ENCODE measurements at regions not wholly inside any gene's neighbourhood (a gene's known extent, or its start where the extent isn't known, plus 50 kb on each side); places are given as distances from the start of the nearest gene placed in this dataset.

- no peak overlapping the region for H3K4me3 ChIP-seq (ENCODE audit: low read depth in 1 of 3, low read length in 3 of 3)
- H3K36me3 ChIP-seq (ENCODE audit: control insufficient read depth in 4 of 4, insufficient read depth in 3 of 4, low read depth in 1 of 4, low read length in 3 of 4) = no peaks in the 10 kb centered on the region
These were observed 202.2 kb upstream of the NLRP1 start for GRCh38 chr17:5786510-5786875.

GRCh38 chr17:5788266-5788900 is 204.1 kb upstream of the NLRP1 start:
- Histone ChIP-seq H3K9ac (ENCODE audit: low read depth in 1 of 2, low read length in 2 of 2) (no peak overlapping the region), H3K27ac (ENCODE audit: low read depth in 1 of 2, low read length in 2 of 2) (no peak overlapping the region), H3K9me3 (ENCODE audit: control insufficient read depth in 4 of 4, low read length in 3 of 4) (peaks cover 3 to 7% (median 5%) of the 10 kb centered on the region in 4 donors), H3K4me1 (ENCODE audit: control insufficient read depth in 4 of 4, insufficient read depth in 4 of 4, low read length in 3 of 4) (no peaks in the 10 kb centered on the region), H3K36me3 (ENCODE audit: control insufficient read depth in 4 of 4, insufficient read depth in 3 of 4, low read depth in 1 of 4, low read length in 3 of 4) (no peaks in the 10 kb centered on the region), H3K4me3 (ENCODE audit: low read depth in 1 of 3, low read length in 3 of 3) (no peak overlapping the region), H3K27me3 (ENCODE audit: control insufficient read depth in 4 of 4, insufficient read depth in 4 of 4, low read length in 3 of 4) (no peaks in the 10 kb centered on the region)
- TF ChIP-seq HNF4G (IDR thresholded peaks at IDR 0.05) (no peak), ATF3 (IDR thresholded peaks at IDR 0.05) (no peak), FOXA2 (IDR thresholded peaks at IDR 0.05) (no peak), ZBTB33 (IDR thresholded peaks at IDR 0.05) (no peak), GABPA (IDR thresholded peaks at IDR 0.05 in 1 of 2, conservative IDR thresholded peaks at IDR 0.05 in 1 of 2) (no peak), REST (IDR thresholded peaks at IDR 0.05) (no peak), EGR1 (IDR thresholded peaks at IDR 0.05; ENCODE audit: low read depth in 2 of 2) (no peak), SP1 (IDR thresholded peaks at IDR 0.05) (no peak), MAX (IDR thresholded peaks at IDR 0.05) (no peak)
- WGBS = 91% methylated on average over 6 of the region's 6 CpGs
- no peak for DNase-seq (ENCODE audit: low spot score)

More at GRCh38 chr17:5786510-5786875, 202.2 kb upstream of the NLRP1 start:
- DNase-seq (ENCODE audit: low spot score) = no peak
- WGBS = 86% methylated on average over 6 of the region's 6 CpGs
- peaks cover 3 to 9% (median 5%) of the 10 kb centered on the region in 4 donors for H3K9me3 ChIP-seq (ENCODE audit: control insufficient read depth in 4 of 4, low read length in 3 of 4)
- no peak overlapping the region for H3K27ac ChIP-seq (ENCODE audit: low read depth in 1 of 2, low read length in 2 of 2)
- H3K27me3 ChIP-seq (ENCODE audit: control insufficient read depth in 4 of 4, insufficient read depth in 4 of 4, low read length in 3 of 4) = no peaks in the 10 kb centered on the region
- H3K9ac ChIP-seq (ENCODE audit: low read depth in 1 of 2, low read length in 2 of 2) = no peak overlapping the region
- peaks cover 0 to 2% (median 0%) of the 10 kb centered on the region in 4 donors for H3K4me1 ChIP-seq (ENCODE audit: control insufficient read depth in 4 of 4, insufficient read depth in 4 of 4, low read length in 3 of 4)
- no peak for TF ChIP-seq SP1 (IDR thresholded peaks at IDR 0.05)
- TF ChIP-seq GABPA (IDR thresholded peaks at IDR 0.05 in 1 of 2, conservative IDR thresholded peaks at IDR 0.05 in 1 of 2) = no peak
- no peak for TF ChIP-seq RAD21 (IDR thresholded peaks at IDR 0.05)
- TF ChIP-seq HNF4A (conservative IDR thresholded peaks at IDR 0.05) = no peak
- no peak for TF ChIP-seq FOXA2 (IDR thresholded peaks at IDR 0.05)
- TF ChIP-seq YY1 (IDR thresholded peaks at IDR 0.05) = no peak
- TF ChIP-seq ZBTB33 (IDR thresholded peaks at IDR 0.05) = no peak
- TF ChIP-seq JUND (IDR thresholded peaks at IDR 0.05) = no peak
- TF ChIP-seq EGR1 (IDR thresholded peaks at IDR 0.05; ENCODE audit: low read depth in 2 of 2) = no peak
- TF ChIP-seq ATF3 (IDR thresholded peaks at IDR 0.05) = no peak
